Endothelial cell of umbilical vein (primary cell): ENCODE measurements at regions not wholly inside any gene's neighbourhood (a gene's known extent, or its start where the extent isn't known, plus 50 kb on each side); places are given as distances from the start of the nearest gene placed in this dataset.

Source experiments
- BruUV-seq: library from RNA; stranded (reverse); fragments of 400-500 nt; replicated peaks from 2 replicates; lab custom pipeline; 2021; lab: Mats Ljungman, UMichigan
- CTCF ChIA-PET: fragments of 300-600, 350-600 bp; sonication (Branson Sonifier 250); formaldehyde crosslinking; loops from one replicate; lab custom pipeline; 2021; ENCODE audit warnings: antibody characterized with exemption, inconsistent platforms; lab: Charles Lee
- POLR2A ChIA-PET: fragments of 300-600, 350-600 bp; sonication (Branson Sonifier 250); formaldehyde crosslinking; loops from one replicate; lab custom pipeline; 2021; ENCODE audit warnings: antibody characterized with exemption, inconsistent platforms; lab: Charles Lee
- DNase-seq: peaks from one replicate; pipeline ENCODE4 v3.0.0-alpha.2; 2011; ENCODE audit warnings: low read depth, low spot score
- FAIRE-seq: peaks from 2 replicates; lab custom pipeline; 2011; peaks lifted over from hg19 to GRCh38; lab: Jason Lieb, UNC
- H2AFZ ChIP-seq: 2 replicates; pipeline ENCODE4 v1.6.0; 2012; ENCODE audit warnings: low read depth, low read length, control low read depth, inconsistent platforms
- H3K27ac ChIP-seq: 2 replicates; pipeline ENCODE4 v1.5.1; 2011; ENCODE audit warnings: low read depth, mild to moderate bottlenecking, control low read depth, low read length, moderate library complexity; ENCODE audit not compliant: insufficient read depth
- H3K27me3 ChIP-seq, 2 experiments: 2 replicates each; pipeline versions ENCODE4 v1.6.0 to v1.6.1; 2011; ENCODE audit warnings: low read length in 2 of 2, mixed read lengths in 1 of 2; ENCODE audit not compliant: control insufficient read depth in 2 of 2, insufficient read depth in 2 of 2
- H3K36me3 ChIP-seq, 2 experiments: 2 replicates in 1 of 2; 3 replicates in 1 of 2; pipeline ENCODE4 v1.5.1; 2011; ENCODE audit warnings: low read length in 2 of 2, mild to moderate bottlenecking in 1 of 2, moderate library complexity in 1 of 2; ENCODE audit not compliant: control insufficient read depth in 2 of 2, insufficient read depth in 2 of 2; ENCODE audit errors: extremely low read depth in 1 of 2
- H3K4me1 ChIP-seq: 3 replicates; pipeline ENCODE4 v1.5.1; 2011; ENCODE audit warnings: mild to moderate bottlenecking, low read length; ENCODE audit not compliant: control insufficient read depth, insufficient read depth; ENCODE audit errors: extremely low read depth
- H3K4me2 ChIP-seq: 2 replicates; pipeline ENCODE4 v1.6.1; 2011; ENCODE audit warnings: low read length, control low read depth, mixed read lengths; ENCODE audit not compliant: insufficient read depth
- H3K4me3 ChIP-seq, 3 experiments: fragments of 200-600 bp in 1 of 3; sonication (generic), shearing (Covaris generic) in 1 of 3; replicated peaks in 1 of 3; 2 replicates each; pipeline ENCODE4 v1.5.1; 2011 to 2016; ENCODE audit warnings: control low read depth in 3 of 3, low read length in 3 of 3, mild to moderate bottlenecking in 2 of 3, inconsistent platforms in 1 of 3, low read depth in 1 of 3, moderate library complexity in 1 of 3; ENCODE audit not compliant: insufficient read depth in 1 of 3
- H3K79me2 ChIP-seq: 2 replicates; pipeline ENCODE4 v1.6.0; 2012; ENCODE audit warnings: low read length, inconsistent platforms; ENCODE audit not compliant: control insufficient read depth, insufficient read depth
- H3K9ac ChIP-seq: replicated peaks from 2 replicates; pipeline ENCODE3; 2011; ENCODE audit warnings: low read length, control low read depth; ENCODE audit not compliant: insufficient read depth; ENCODE audit errors: extremely low read depth
- H3K9me1 ChIP-seq: replicated peaks from 3 replicates; pipeline ENCODE4 v1.6.0; 2011; ENCODE audit warnings: mild to moderate bottlenecking, low read length; ENCODE audit not compliant: control insufficient read depth, insufficient read depth; ENCODE audit errors: extremely low read depth
- H3K9me3 ChIP-seq: replicated peaks from 2 replicates; pipeline ENCODE4 v1.5.1; 2012; ENCODE audit warnings: low read length, inconsistent platforms; ENCODE audit not compliant: control insufficient read depth, insufficient read depth
- H4K20me1 ChIP-seq: replicated peaks from 2 replicates; pipeline ENCODE3; 2011; ENCODE audit warnings: mild to moderate bottlenecking, low read length; ENCODE audit not compliant: control insufficient read depth, insufficient read depth; ENCODE audit errors: extremely low read depth
- EZH2 ChIP-seq: IDR thresholded peaks from 2 replicates; pipeline ENCODE4 v1.6.1; 2012; ENCODE audit warnings: borderline replicate concordance, low read depth, mild to moderate bottlenecking, moderate library complexity, low read length, inconsistent platforms; ENCODE audit not compliant: severe bottlenecking
- FOS ChIP-seq: IDR thresholded peaks from 2 replicates; pipeline ENCODE4 v1.6.1; 2011; ENCODE audit warnings: mild to moderate bottlenecking, low read length, moderate library complexity, borderline replicate concordance; ENCODE audit not compliant: insufficient read depth
- GATA2 ChIP-seq: IDR thresholded peaks from 2 replicates; pipeline ENCODE4 v1.7.0; 2011; ENCODE audit warnings: low read depth, mild to moderate bottlenecking, moderate library complexity, mixed read lengths, low read length; ENCODE audit not compliant: insufficient read length, insufficient read depth
- JUN ChIP-seq: IDR thresholded peaks from 2 replicates; pipeline ENCODE4 v1.6.1; 2011; ENCODE audit warnings: borderline replicate concordance, low read depth; ENCODE audit not compliant: insufficient read length, insufficient read depth
- MYC ChIP-seq: IDR thresholded peaks from one replicate; pipeline ENCODE4 v1.6.1; 2011; ENCODE audit warnings: mild to moderate bottlenecking, low read depth, low read length
- POLR2A ChIP-seq: IDR thresholded peaks from 2 replicates; pipeline ENCODE4 v1.6.1; 2012; ENCODE audit warnings: low read depth, mild to moderate bottlenecking, control low read depth, low read length
- POLR2AphosphoS5 ChIP-seq: IDR thresholded peaks from 2 replicates; pipeline ENCODE4 v1.6.1; 2012; ENCODE audit warnings: low read depth, mild to moderate bottlenecking, control low read depth, low read length, moderate library complexity; ENCODE audit not compliant: insufficient read depth
- dilution Hi-C: fragments of 300-500 bp; cut with MboI; formaldehyde crosslinking; loops from one replicate; pipeline ENCODE4 v1.15.0; 2019; ENCODE audit warnings: low sequenced_read_pairs; ENCODE audit not compliant: extremely low pct_ligation_motif_present
- intact Hi-C: fragments of 100-400 bp; cut with micrococcal nuclease; formaldehyde crosslinking; loops from one replicate; pipeline ENCODE4 v1.10.0; 2022
- TF ChIP-seq, protein P1 (sequence below), 2 donors: IDR thresholded peaks; 1 replicate in 1 of 2; 2 replicates in 1 of 2; pipeline ENCODE4 v1.5.1; 2011; ENCODE audit warnings: low read length in 2 of 2, mild to moderate bottlenecking in 2 of 2, moderate library complexity in 2 of 2, control low read depth in 1 of 2, inconsistent platforms in 1 of 2, low read depth in 1 of 2; ENCODE audit not compliant: insufficient read depth in 1 of 2; ENCODE audit errors: extremely low read depth in 1 of 2
- TF ChIP-seq, protein P2 (sequence below): IDR thresholded peaks from 2 replicates; pipeline ENCODE4 v1.6.1; 2011; ENCODE audit not compliant: insufficient read depth, insufficient read length

DNA sequence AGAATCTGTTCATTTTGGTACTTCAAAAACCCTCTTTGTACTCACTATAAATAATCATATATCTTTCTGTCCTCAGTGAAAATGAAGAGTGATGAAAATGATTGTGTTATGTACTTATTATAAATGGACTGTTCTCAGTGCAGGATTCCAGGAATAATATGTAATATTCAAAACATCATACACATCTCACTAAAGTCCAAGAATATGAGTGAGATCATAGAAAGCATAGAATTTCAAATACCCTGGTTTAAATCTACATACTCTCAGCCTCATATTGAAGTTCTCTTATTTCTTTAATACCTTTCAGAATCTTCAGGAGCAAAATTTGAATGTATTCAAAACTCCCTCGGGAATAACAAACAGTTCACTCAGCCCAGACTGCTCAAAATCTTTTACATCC, 868.0 kb downstream of the SLITRK6 start:
- dilution Hi-C loops = no loop called here
- Histone ChIP-seq H3K9me1 (no peaks in the 10 kb centered on the region), H4K20me1 (no peaks in the 10 kb centered on the region)

More for the DNA sequence above, 868.0 kb downstream of the SLITRK6 start:
- CTCF ChIA-PET = no interaction called here
- H3K9ac ChIP-seq = no peak overlapping the region
- intact Hi-C loops = no loop called here
- H3K27ac ChIP-seq = no peak overlapping the region
- no peaks in the 10 kb centered on the region for H3K4me1 ChIP-seq
- no peaks in the 10 kb centered on the region for H3K79me2 ChIP-seq
- BruUV-seq = no TSS peak
- POLR2A ChIA-PET = no interaction called here
- no peaks in the 10 kb centered on the region for H3K27me3 ChIP-seq
- FAIRE-seq (no peak), DNase-seq (no peak)
- no peak overlapping the region for H3K4me2 ChIP-seq
- no peak for TF ChIP-seq POLR2A
- no peak for TF ChIP-seq EZH2
- TF ChIP-seq MYC = no peak
- no peak for TF ChIP-seq JUN
- no peak for TF ChIP-seq GATA2
- TF ChIP-seq, protein P1, sequence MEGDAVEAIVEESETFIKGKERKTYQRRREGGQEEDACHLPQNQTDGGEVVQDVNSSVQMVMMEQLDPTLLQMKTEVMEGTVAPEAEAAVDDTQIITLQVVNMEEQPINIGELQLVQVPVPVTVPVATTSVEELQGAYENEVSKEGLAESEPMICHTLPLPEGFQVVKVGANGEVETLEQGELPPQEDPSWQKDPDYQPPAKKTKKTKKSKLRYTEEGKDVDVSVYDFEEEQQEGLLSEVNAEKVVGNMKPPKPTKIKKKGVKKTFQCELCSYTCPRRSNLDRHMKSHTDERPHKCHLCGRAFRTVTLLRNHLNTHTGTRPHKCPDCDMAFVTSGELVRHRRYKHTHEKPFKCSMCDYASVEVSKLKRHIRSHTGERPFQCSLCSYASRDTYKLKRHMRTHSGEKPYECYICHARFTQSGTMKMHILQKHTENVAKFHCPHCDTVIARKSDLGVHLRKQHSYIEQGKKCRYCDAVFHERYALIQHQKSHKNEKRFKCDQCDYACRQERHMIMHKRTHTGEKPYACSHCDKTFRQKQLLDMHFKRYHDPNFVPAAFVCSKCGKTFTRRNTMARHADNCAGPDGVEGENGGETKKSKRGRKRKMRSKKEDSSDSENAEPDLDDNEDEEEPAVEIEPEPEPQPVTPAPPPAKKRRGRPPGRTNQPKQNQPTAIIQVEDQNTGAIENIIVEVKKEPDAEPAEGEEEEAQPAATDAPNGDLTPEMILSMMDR (IDR thresholded peaks at IDR 0.05; ENCODE audit: extremely low read depth in 1 of 2, insufficient read depth in 1 of 2, low read depth in 1 of 2, low read length in 2 of 2) = no peak
- no peak for TF ChIP-seq POLR2AphosphoS5
- TF ChIP-seq FOS = no peak
- TF ChIP-seq, protein P2, sequence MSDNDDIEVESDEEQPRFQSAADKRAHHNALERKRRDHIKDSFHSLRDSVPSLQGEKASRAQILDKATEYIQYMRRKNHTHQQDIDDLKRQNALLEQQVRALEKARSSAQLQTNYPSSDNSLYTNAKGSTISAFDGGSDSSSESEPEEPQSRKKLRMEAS = no peak
- H3K9me3 ChIP-seq = peaks cover 7% of the 10 kb centered on the region
- H2AFZ ChIP-seq = no peak overlapping the region
- no peak overlapping the region for H3K4me3 ChIP-seq
- H3K36me3 ChIP-seq = no peaks in the 10 kb centered on the region
